ENCODE measurements at regions not wholly inside any gene's neighbourhood (a gene's known extent, or its start where the extent isn't known, plus 50 kb on each side); places are given as distances from the start of the nearest gene placed in this dataset.
"Not testable (repeated sequence)": the region's sequence is repeated elsewhere in the genome, so short reads cannot be mapped to it uniquely, and the experiment has no call there.

DNA sequence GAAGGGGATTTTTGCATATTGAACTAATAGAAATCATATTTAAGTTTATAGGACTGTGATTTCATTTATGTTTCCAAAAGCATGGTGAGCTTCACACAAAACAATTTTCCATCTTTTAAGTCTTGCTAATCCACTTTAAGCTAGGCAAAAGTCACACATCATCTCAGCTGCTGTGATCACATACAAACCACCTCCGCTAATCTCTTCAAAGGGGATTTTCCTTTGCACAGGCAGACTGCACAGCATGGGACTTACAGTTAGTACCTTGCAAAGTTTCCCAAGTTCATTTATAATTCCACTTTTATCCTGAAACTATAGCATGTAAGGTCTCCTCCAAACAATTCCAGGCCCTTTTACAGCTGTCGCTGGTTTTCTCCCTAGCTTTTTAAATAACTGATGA lies 225.1 kb upstream of the CNTN3 start:
- TF ChIP-seq, protein P1, sequence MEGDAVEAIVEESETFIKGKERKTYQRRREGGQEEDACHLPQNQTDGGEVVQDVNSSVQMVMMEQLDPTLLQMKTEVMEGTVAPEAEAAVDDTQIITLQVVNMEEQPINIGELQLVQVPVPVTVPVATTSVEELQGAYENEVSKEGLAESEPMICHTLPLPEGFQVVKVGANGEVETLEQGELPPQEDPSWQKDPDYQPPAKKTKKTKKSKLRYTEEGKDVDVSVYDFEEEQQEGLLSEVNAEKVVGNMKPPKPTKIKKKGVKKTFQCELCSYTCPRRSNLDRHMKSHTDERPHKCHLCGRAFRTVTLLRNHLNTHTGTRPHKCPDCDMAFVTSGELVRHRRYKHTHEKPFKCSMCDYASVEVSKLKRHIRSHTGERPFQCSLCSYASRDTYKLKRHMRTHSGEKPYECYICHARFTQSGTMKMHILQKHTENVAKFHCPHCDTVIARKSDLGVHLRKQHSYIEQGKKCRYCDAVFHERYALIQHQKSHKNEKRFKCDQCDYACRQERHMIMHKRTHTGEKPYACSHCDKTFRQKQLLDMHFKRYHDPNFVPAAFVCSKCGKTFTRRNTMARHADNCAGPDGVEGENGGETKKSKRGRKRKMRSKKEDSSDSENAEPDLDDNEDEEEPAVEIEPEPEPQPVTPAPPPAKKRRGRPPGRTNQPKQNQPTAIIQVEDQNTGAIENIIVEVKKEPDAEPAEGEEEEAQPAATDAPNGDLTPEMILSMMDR (IDR thresholded peaks at IDR 0.05): no peak
- TF ChIP-seq POLR2A (IDR thresholded peaks at IDR 0.05): no peak
- Histone ChIP-seq H3K36me3 (replicated peaks in 1 of 2) (no peaks in the 10 kb centered on the region), H3K27me3 (no peaks in the 10 kb centered on the region), H3K9me3 (replicated peaks in 1 of 3) (no peaks in the 10 kb centered on the region), H3K4me3 (no peak overlapping the region), H3K27ac (no peak overlapping the region), H3K4me1 (replicated peaks in 1 of 2) (no peaks in the 10 kb centered on the region)
- intact Hi-C loops (cut with DNase I): no loop called here
- no peak for DNase-seq
- 77 to 91% (median 81%) methylated on average over 2 of the region's 2 CpGs for WGBS, 4 donors

DNA sequence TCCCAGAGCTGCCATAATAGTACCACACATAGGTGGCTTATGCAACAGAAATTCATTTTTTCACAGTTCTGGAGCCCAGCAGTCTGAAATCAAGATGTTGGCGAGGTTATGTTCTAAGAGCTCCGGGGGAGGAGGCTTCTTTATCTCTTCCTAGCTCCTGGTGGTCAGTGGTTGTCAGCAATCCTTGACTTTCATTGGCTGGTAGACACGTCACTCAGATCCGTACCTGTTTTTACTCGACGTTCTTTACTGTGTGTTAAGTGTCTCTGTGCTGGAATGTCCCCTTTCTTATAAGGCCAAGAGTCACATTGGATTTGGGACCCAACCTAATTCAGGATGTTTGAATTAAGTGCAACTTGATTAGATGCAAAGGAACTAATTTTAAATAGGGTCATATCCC lies 218.5 kb upstream of the CNTN3 start:
- no peaks in the 10 kb centered on the region for H3K9me3 ChIP-seq (replicated peaks in 1 of 3)
- intact Hi-C loops (cut with DNase I): no loop called here
- no peaks in the 10 kb centered on the region for H3K27me3 ChIP-seq
- H3K36me3 ChIP-seq (replicated peaks in 1 of 2): no peaks in the 10 kb centered on the region
- H3K27ac ChIP-seq: no peak overlapping the region
- H3K4me1 ChIP-seq (replicated peaks in 1 of 2): no peaks in the 10 kb centered on the region
- WGBS, 4 donors: 60 to 82% (median 69%) methylated on average over 6 of the region's 6 CpGs
- no peak overlapping the region for H3K4me3 ChIP-seq
- no peak for DNase-seq
- TF ChIP-seq, protein P1 (IDR thresholded peaks at IDR 0.05): no peak
- TF ChIP-seq POLR2A (IDR thresholded peaks at IDR 0.05): no peak

DNA sequence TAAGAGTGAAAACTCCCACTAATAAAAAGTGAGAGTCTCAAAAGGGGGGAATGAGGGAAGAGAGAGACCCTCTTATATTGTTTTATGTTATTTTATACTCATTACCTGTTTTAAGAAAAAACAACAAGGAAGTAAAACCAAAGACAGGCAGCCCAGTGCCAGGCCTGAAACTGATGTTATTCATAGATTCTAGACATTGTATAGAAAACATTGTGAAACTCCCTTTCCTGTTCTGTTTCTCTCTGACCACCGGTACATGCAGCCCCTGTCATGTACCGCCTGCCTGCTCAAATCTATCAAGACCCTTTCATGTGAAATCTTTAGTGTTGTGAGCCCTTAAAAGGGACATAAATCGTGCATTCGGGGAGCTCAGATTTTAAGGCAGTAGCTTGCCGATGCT lies 216.4 kb upstream of the CNTN3 start:
- 58 to 76% (median 72%) methylated on average over 5 of the region's 5 CpGs for WGBS, 4 donors
- intact Hi-C loops (cut with DNase I); DNase-seq; H3K27ac ChIP-seq; H3K9me3 ChIP-seq (replicated peaks in 1 of 3); H3K4me1 ChIP-seq (replicated peaks in 1 of 2); H3K27me3 ChIP-seq; H3K36me3 ChIP-seq (replicated peaks in 1 of 2); H3K4me3 ChIP-seq: not testable (repeated sequence)

DNA sequence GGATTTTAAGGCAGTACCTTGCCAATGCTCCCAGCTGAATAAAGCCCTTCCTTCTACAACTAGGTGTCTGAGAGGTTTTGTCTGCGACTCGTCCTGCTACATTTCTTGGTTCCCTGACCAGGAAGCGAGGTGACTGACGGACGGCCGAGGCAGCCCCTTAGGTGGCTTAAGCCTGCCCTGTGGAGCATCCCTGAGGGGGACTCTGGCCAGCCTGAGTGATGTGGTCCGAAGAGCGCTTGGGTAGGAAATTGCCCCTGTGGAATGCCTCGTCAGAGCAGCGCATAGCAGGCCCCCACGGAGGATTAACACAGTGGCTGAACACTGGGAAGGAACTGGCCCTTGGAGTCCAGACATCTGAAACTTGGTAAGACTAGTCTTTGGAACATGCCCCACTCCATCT lies 210.9 kb upstream of the CNTN3 start:
- intact Hi-C loops (cut with DNase I); H3K4me1 ChIP-seq (replicated peaks in 1 of 2); H3K36me3 ChIP-seq (replicated peaks in 1 of 2); DNase-seq; H3K27me3 ChIP-seq; H3K4me3 ChIP-seq; H3K27ac ChIP-seq; H3K9me3 ChIP-seq (replicated peaks in 1 of 3): not testable (repeated sequence)
- 84 to 91% (median 87%) methylated on average over 5 to 11 of the region's 11 CpGs for WGBS, 4 donors

DNA sequence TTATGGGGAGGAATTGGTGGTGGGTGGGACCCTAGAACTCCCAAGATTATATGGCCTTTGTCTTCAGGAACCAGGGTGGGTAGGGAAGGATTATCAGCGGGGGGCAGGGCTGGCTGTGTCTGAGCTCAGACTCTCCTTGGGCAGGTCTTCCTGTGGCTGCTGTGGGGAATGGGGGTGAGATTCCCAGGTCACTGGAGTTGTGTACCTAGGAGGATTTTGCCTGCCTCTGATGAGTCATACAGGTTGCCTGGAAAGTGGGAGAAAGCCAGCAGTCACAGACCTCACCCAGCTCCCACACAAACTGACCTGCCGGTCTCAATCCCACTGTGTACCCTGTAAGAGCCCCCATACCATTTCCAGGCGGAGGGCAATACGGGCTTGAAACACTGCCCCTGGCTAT lies 209.9 kb upstream of the CNTN3 start:
- H3K4me3 ChIP-seq: no peak overlapping the region
- TF ChIP-seq, protein P1 (IDR thresholded peaks at IDR 0.05): no peak
- no peak for TF ChIP-seq POLR2A (IDR thresholded peaks at IDR 0.05)
- intact Hi-C loops (cut with DNase I): no loop called here
- no peaks in the 10 kb centered on the region for H3K4me1 ChIP-seq (replicated peaks in 1 of 2)
- no peaks in the 10 kb centered on the region for H3K36me3 ChIP-seq (replicated peaks in 1 of 2)
- no peak for DNase-seq
- H3K27ac ChIP-seq: no peak overlapping the region
- H3K9me3 ChIP-seq (replicated peaks in 1 of 3): no peaks in the 10 kb centered on the region
- WGBS, 4 donors: 86 to 93% (median 90%) methylated on average over 3 to 4 of the region's 4 CpGs
- H3K27me3 ChIP-seq: no peaks in the 10 kb centered on the region

Measured in adrenal gland (tissue), 9 donors.